ENCODE measurements at regions not wholly inside any gene's neighbourhood (a gene's known extent, or its start where the extent isn't known, plus 50 kb on each side); places are given as distances from the start of the nearest gene placed in this dataset.
"Not testable (repeated sequence)": the region's sequence is repeated elsewhere in the genome, so short reads cannot be mapped to it uniquely, and the experiment has no call there.

DNA sequence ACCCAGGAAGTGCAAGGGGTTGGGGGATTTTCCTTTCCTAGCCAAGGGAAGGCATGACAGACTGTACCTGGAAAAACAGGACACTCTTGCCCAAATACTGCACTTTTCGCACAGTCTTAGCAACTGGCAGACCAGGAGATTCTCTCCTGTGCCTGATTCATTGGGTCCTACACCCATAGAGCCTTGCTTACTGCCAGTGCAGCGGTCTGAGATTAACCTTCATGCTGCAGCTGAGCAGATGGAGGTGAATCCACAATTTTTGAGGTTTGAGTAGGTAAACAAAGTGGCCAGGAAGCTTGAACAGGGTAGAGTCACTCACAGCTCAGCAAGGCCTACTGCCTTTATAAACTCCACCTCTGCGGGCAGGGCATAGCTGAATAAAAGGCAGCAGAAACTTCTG lies 1497.6 kb downstream of the FOXD4L5 start:
- not testable (repeated sequence) for H3K14ac ChIP-seq (ENCODE audit: insufficient read depth, low read length); H2AFZ ChIP-seq (ENCODE audit: low read length); H4K5ac ChIP-seq (ENCODE audit: insufficient read length, low read depth, low read length); H4K91ac ChIP-seq (ENCODE audit: insufficient read length, low read depth, low read length); H3K79me1 ChIP-seq (ENCODE audit: insufficient read depth, low read depth, low read length, poor library complexity, severe bottlenecking); H3K18ac ChIP-seq (ENCODE audit: insufficient read length, low read depth, low read length); H3K4me1 ChIP-seq (ENCODE audit: insufficient read depth, low read length); H3K27ac Mint-ChIP-seq; DNase-seq; H3K27me3 Mint-ChIP-seq (ENCODE audit: low read depth); H3K9ac ChIP-seq (ENCODE audit: extremely low read depth, insufficient read length, low read length); H3T11ph ChIP-seq (ENCODE audit: low read length); H3K56ac ChIP-seq (ENCODE audit: insufficient read length, low read depth, low read length); H2BK15ac ChIP-seq (ENCODE audit: low read depth, low read length); H4K8ac ChIP-seq (replicated peaks; ENCODE audit: insufficient read length, low read depth, low read length); H3K4me1 Mint-ChIP-seq; H3K79me2 ChIP-seq (ENCODE audit: insufficient read depth, low read length); H2BK5ac ChIP-seq (ENCODE audit: insufficient read length, low read length); H3K23ac ChIP-seq (ENCODE audit: insufficient read length, low read depth, low read length); H3K27me3 ChIP-seq (ENCODE audit: insufficient read depth, low read length); H3K23me2 ChIP-seq (ENCODE audit: insufficient read length, low read depth, low read length, poor library complexity, severe bottlenecking); H2BK120ac ChIP-seq (ENCODE audit: low read depth, low read length, poor library complexity, severe bottlenecking); H2AK5ac ChIP-seq (ENCODE audit: insufficient read length, low read length); H2BK20ac ChIP-seq (ENCODE audit: low read depth, low read length, poor library complexity, severe bottlenecking); H3K4me3 Mint-ChIP-seq; H2BK12ac ChIP-seq (ENCODE audit: insufficient read length, low read depth, low read length); H3K27ac ChIP-seq (ENCODE audit: insufficient read length, low read depth, low read length); H4K20me1 ChIP-seq (ENCODE audit: control insufficient read depth, insufficient read depth, insufficient read length); H3K4me2 ChIP-seq (ENCODE audit: insufficient read depth, insufficient read length, low read length); H3K4ac ChIP-seq (ENCODE audit: low read depth, low read length)
- Mint-ChIP-seq H3K9me3 (peaks cover 73 to 80% of the 10 kb centered on the region in 2 experiments), H3K36me3 (ENCODE audit: insufficient read depth in 1 of 3, low read depth in 3 of 3) (peaks cover 5 to 32% (median 12%) of the 10 kb centered on the region in 3 experiments; a peak in 6 of 7 replicates)
- peaks cover 23% of the 10 kb centered on the region for H3K9me3 ChIP-seq (ENCODE audit: control insufficient read depth, low read depth, low read length)
- WGBS (ENCODE audit: extremely low coverage, insufficient read length, low lambda C conversion rate) = no CpG with 5 or more reads among the region's 3 CpGs

GRCh38 chr9:63785059-63785458 lies 1500.0 kb downstream of the FOXD4L5 start:
- not testable (repeated sequence) for H3K4me1 ChIP-seq (ENCODE audit: insufficient read depth, low read length); H3K23me2 ChIP-seq (ENCODE audit: insufficient read length, low read depth, low read length, poor library complexity, severe bottlenecking); H2BK15ac ChIP-seq (ENCODE audit: low read depth, low read length); H4K5ac ChIP-seq (ENCODE audit: insufficient read length, low read depth, low read length); H3K9ac ChIP-seq (ENCODE audit: extremely low read depth, insufficient read length, low read length); H2BK120ac ChIP-seq (ENCODE audit: low read depth, low read length, poor library complexity, severe bottlenecking); H2BK20ac ChIP-seq (ENCODE audit: low read depth, low read length, poor library complexity, severe bottlenecking); H3K14ac ChIP-seq (ENCODE audit: insufficient read depth, low read length); H3K56ac ChIP-seq (ENCODE audit: insufficient read length, low read depth, low read length); H3K4ac ChIP-seq (ENCODE audit: low read depth, low read length); H3K18ac ChIP-seq (ENCODE audit: insufficient read length, low read depth, low read length); H2AK5ac ChIP-seq (ENCODE audit: insufficient read length, low read length); H4K8ac ChIP-seq (replicated peaks; ENCODE audit: insufficient read length, low read depth, low read length); H3K79me1 ChIP-seq (ENCODE audit: insufficient read depth, low read depth, low read length, poor library complexity, severe bottlenecking); H2AFZ ChIP-seq (ENCODE audit: low read length); H2BK5ac ChIP-seq (ENCODE audit: insufficient read length, low read length); H4K91ac ChIP-seq (ENCODE audit: insufficient read length, low read depth, low read length); H3K4me2 ChIP-seq (ENCODE audit: insufficient read depth, insufficient read length, low read length); H3K79me2 ChIP-seq (ENCODE audit: insufficient read depth, low read length); H3K4me3 Mint-ChIP-seq; H3K4me1 Mint-ChIP-seq; DNase-seq; H3K27ac Mint-ChIP-seq; H3T11ph ChIP-seq (ENCODE audit: low read length); H3K23ac ChIP-seq (ENCODE audit: insufficient read length, low read depth, low read length); H4K20me1 ChIP-seq (ENCODE audit: control insufficient read depth, insufficient read depth, insufficient read length); H3K27ac ChIP-seq (ENCODE audit: insufficient read length, low read depth, low read length); H2BK12ac ChIP-seq (ENCODE audit: insufficient read length, low read depth, low read length); H3K27me3 ChIP-seq (ENCODE audit: insufficient read depth, low read length); H3K27me3 Mint-ChIP-seq (ENCODE audit: low read depth)
- peaks cover 0 to 14% (median 5%) of the 10 kb centered on the region in 3 experiments; a peak in 5 of 7 replicates for H3K36me3 Mint-ChIP-seq (ENCODE audit: insufficient read depth in 1 of 3, low read depth in 3 of 3)
- H3K9me3 Mint-ChIP-seq = peaks cover 52 to 67% of the 10 kb centered on the region in 2 experiments
- no CpG with 5 or more reads among the region's 15 CpGs for WGBS (ENCODE audit: extremely low coverage, insufficient read length, low lambda C conversion rate)
- H3K9me3 ChIP-seq (ENCODE audit: control insufficient read depth, low read depth, low read length) = peaks cover 23% of the 10 kb centered on the region
